GM04503 (cell line): ENCODE measurements at regions not wholly inside any gene's neighbourhood (a gene's known extent, or its start where the extent isn't known, plus 50 kb on each side); places are given as distances from the start of the nearest gene placed in this dataset.

Experiments used
- DNase-seq: peaks from one replicate; pipeline ENCODE4 v3.0.0-alpha.2; 2012; ENCODE audit warnings: low read depth

- DNase-seq: peak; percentile 92
Measured at GRCh38 chr4:176902710-176903323, 110.1 kb upstream of the VEGFC start.

GRCh38 chr4:176906709-176907108 lies 114.0 kb upstream of the VEGFC start:
- no peak for DNase-seq

- no peak for DNase-seq
Measured at GRCh38 chr4:176910646-176911045, 117.9 kb upstream of the VEGFC start.

GRCh38 chr4:176919631-176920030 lies 126.9 kb upstream of the VEGFC start:
- DNase-seq: no peak

- peak; percentile 24 for DNase-seq
Measured at GRCh38 chr4:176920694-176921093, 128.0 kb upstream of the VEGFC start.

GRCh38 chr4:176921256-176921655 lies 128.5 kb upstream of the VEGFC start:
- DNase-seq: no peak

- DNase-seq: no peak
Measured at GRCh38 chr4:176924238-176924637, 131.5 kb upstream of the VEGFC start.

- no peak for DNase-seq
Measured at GRCh38 chr4:176925962-176926361, 133.2 kb upstream of the VEGFC start.

GRCh38 chr4:176927117-176927516 lies 134.4 kb upstream of the VEGFC start:
- DNase-seq: no peak

- peak; percentile 68 for DNase-seq
Measured at GRCh38 chr4:176927664-176928063, 134.9 kb upstream of the VEGFC start.

- no peak for DNase-seq
Measured at GRCh38 chr4:176939445-176939844, 146.7 kb upstream of the VEGFC start.

GRCh38 chr4:176945334-176945733 lies 152.6 kb upstream of the VEGFC start:
- DNase-seq: no peak

GRCh38 chr4:176949029-176949428 lies 156.3 kb upstream of the VEGFC start:
- no peak for DNase-seq

GRCh38 chr4:176953021-176953420 lies 160.3 kb upstream of the VEGFC start:
- no peak for DNase-seq

- no peak for DNase-seq
Measured at GRCh38 chr4:176957353-176958118, 164.8 kb upstream of the VEGFC start.

GRCh38 chr4:176959980-176960379 lies 167.3 kb upstream of the VEGFC start:
- no peak for DNase-seq

- DNase-seq: no peak
Measured at GRCh38 chr4:176963121-176963520, 170.4 kb upstream of the VEGFC start.

- DNase-seq: no peak
Measured at GRCh38 chr4:176964116-176964691, 171.5 kb upstream of the VEGFC start.

- DNase-seq: no peak
Measured at GRCh38 chr4:176967586-176967985, 174.9 kb upstream of the VEGFC start.

- DNase-seq: no peak
Measured at GRCh38 chr4:176968094-176968493, 175.4 kb upstream of the VEGFC start.

- DNase-seq: no peak
Measured at GRCh38 chr4:176969011-176969410, 176.3 kb upstream of the VEGFC start.

GRCh38 chr4:176970853-176971252 lies 178.1 kb upstream of the VEGFC start:
- DNase-seq: no peak

- DNase-seq: no peak
Measured at GRCh38 chr4:176971576-176972115, 178.9 kb upstream of the VEGFC start.
